HepG2 (cell line): ENCODE measurements at regions not wholly inside any gene's neighbourhood (a gene's known extent, or its start where the extent isn't known, plus 50 kb on each side); places are given as distances from the start of the nearest gene placed in this dataset.

Experiments used
- ATAC-seq: fragments of 200-7000 bp; cut with Tn5 transposase; 3 replicates; pipeline ENCODE4 v1.9.1; 2020; ENCODE audit warnings: mild to moderate bottlenecking, moderate library complexity
- BruUV-seq: library from RNA; stranded (reverse); fragments of 400-500 nt; replicated peaks from 2 replicates; lab custom pipeline; 2021; lab: Mats Ljungman, UMichigan
- CTCF ChIA-PET: fragments of 300-600 bp; formaldehyde crosslinking; extraction: SDS; loops from one replicate; lab custom pipeline; 2021; ENCODE audit warnings: low total read pairs, inconsistent platforms, low intra/inter-chr PET ratio; lab: Yijun Ruan, JAX
- POLR2A ChIA-PET: fragments of 350-600 bp; sonication (Branson Sonifier 250); formaldehyde crosslinking; loops from one replicate; lab custom pipeline; 2020; ENCODE audit warnings: antibody characterized with exemption, inconsistent platforms; lab: Yijun Ruan, JAX
- DNase-seq: peaks from one replicate; pipeline ENCODE4 v3.0.0-alpha.2; 2015; ENCODE audit warnings: low spot score
- FAIRE-seq: peaks from 3 replicates; lab custom pipeline; 2011; peaks lifted over from hg19 to GRCh38; lab: Jason Lieb, UNC
- H2AFZ ChIP-seq: one replicate; pipeline ENCODE4 v1.6.1; 2011; ENCODE audit warnings: low read length, inconsistent platforms
- H3K27ac ChIP-seq: fragments of 300-600 bp; 3 replicates; pipeline ENCODE4 v1.8.0; 2011; ENCODE audit warnings: mixed run types, mild to moderate bottlenecking, mixed read lengths, low read length, inconsistent platforms; ENCODE audit not compliant: insufficient read depth; ENCODE audit errors: extremely low read length
- H3K27me3 ChIP-seq, 2 experiments: fragments of 200-600 bp in 1 of 2; 2 replicates in 1 of 2; 3 replicates in 1 of 2; pipeline versions ENCODE4 v1.6.0 to v1.8.0; 2011; ENCODE audit warnings: low read length in 2 of 2, mild to moderate bottlenecking in 2 of 2, moderate library complexity in 2 of 2, inconsistent platforms in 1 of 2; ENCODE audit not compliant: insufficient read depth in 2 of 2, control insufficient read depth in 1 of 2
- H3K36me3 ChIP-seq, 2 experiments: fragments of 200-600 bp in 1 of 2; replicated peaks in 1 of 2; 2 replicates in 1 of 2; 3 replicates in 1 of 2; pipeline versions ENCODE4 v1.5.1 to v1.8.0; 2011; ENCODE audit warnings: low read length in 2 of 2, inconsistent platforms in 1 of 2; ENCODE audit not compliant: insufficient read depth in 2 of 2, control insufficient read depth in 1 of 2
- H3K4me1 ChIP-seq: 2 replicates; pipeline ENCODE4 v1.5.1; 2012; ENCODE audit warnings: low read length, inconsistent platforms; ENCODE audit not compliant: insufficient read depth
- H3K4me2 ChIP-seq: 2 replicates; pipeline ENCODE4 v1.6.0; 2011; ENCODE audit warnings: low read depth, low read length, inconsistent platforms
- H3K4me3 ChIP-seq, 3 experiments: fragments of 200-600 bp in 1 of 3; sonication (generic), shearing (Covaris generic) in 1 of 3; replicated peaks in 1 of 3; 2 replicates each; pipeline ENCODE4 v1.5.1; 2011 to 2016; ENCODE audit warnings: low read length in 3 of 3, inconsistent platforms in 2 of 3, low read depth in 2 of 3, mild to moderate bottlenecking in 2 of 3, control low read depth in 1 of 3, mixed read lengths in 1 of 3; ENCODE audit not compliant: insufficient read depth in 1 of 3
- H3K79me2 ChIP-seq: one replicate; pipeline ENCODE4 v1.6.1; 2011; ENCODE audit warnings: low read length, inconsistent platforms; ENCODE audit not compliant: insufficient read depth
- H3K9ac ChIP-seq: 2 replicates; pipeline ENCODE4 v1.6.0; 2011; ENCODE audit warnings: mild to moderate bottlenecking, low read depth, low read length, inconsistent platforms; ENCODE audit not compliant: insufficient read depth
- H3K9me3 ChIP-seq: 2 replicates; pipeline ENCODE4 v1.5.1; 2012; ENCODE audit warnings: mild to moderate bottlenecking, low read length
- H4K20me1 ChIP-seq: 2 replicates; pipeline ENCODE4 v1.6.0; 2011; ENCODE audit warnings: inconsistent platforms, mild to moderate bottlenecking, low read length, moderate library complexity; ENCODE audit not compliant: insufficient read depth
- EHMT2 ChIP-seq: fragments of 200-600 bp; sonication (generic); IDR thresholded peaks from 2 replicates; pipeline ENCODE4 v1.7.0; 2017; ENCODE audit warnings: antibody characterized with exemption, low read depth, low read length, borderline replicate concordance
- ELF3 ChIP-seq: IDR thresholded peaks from 2 replicates; pipeline ENCODE4 v1.6.1; 2016; ENCODE audit warnings: missing genetic modification reagents, missing compliant biosample characterization
- MAFF ChIP-seq: IDR thresholded peaks from 2 replicates; pipeline ENCODE4 v1.6.1; 2011; ENCODE audit warnings: low read depth, low read length, improper control_type of control experiment
- MAFK ChIP-seq, 2 experiments: IDR thresholded peaks in 1 of 2; conservative IDR thresholded peaks in 1 of 2; 2 replicates each; pipeline ENCODE4 v1.6.1; 2011; ENCODE audit warnings: improper control_type of control experiment in 2 of 2, low read length in 2 of 2
- SALL2 ChIP-seq: sonication (generic); formaldehyde crosslinking; IDR thresholded peaks from 2 replicates; pipeline ENCODE4 v1.8.1; 2023; ENCODE audit warnings: mild to moderate bottlenecking, missing genetic modification reagents, inconsistent platforms
- TAF15 ChIP-seq: fragments of 200-400 bp; formaldehyde crosslinking; IDR thresholded peaks from one replicate; pipeline ENCODE4 v1.6.1; 2018; ENCODE audit warnings: mild to moderate bottlenecking, low read depth, low read length; ENCODE audit not compliant: poor library complexity, severe bottlenecking
- ZNF12 ChIP-seq: sonication (generic); formaldehyde crosslinking; IDR thresholded peaks from 2 replicates; pipeline ENCODE4 v1.5.0; 2020; ENCODE audit warnings: missing genetic modification reagents
- ZNF841 ChIP-seq: sonication (generic); formaldehyde crosslinking; IDR thresholded peaks from 2 replicates; pipeline ENCODE4 v1.8.1; 2023; ENCODE audit warnings: missing genetic modification reagents, borderline replicate concordance
- WGBS: methylation state at CpG from one replicate; pipeline ENCODE4 v1.1.6; 2017; ENCODE audit warnings: low lambda C conversion rate; 5-methylcytosine and 5-hydroxymethylcytosine counted together
- in situ Hi-C: cut with HindIII; loops from 2 replicates; pipeline ENCODE4 v1.10.0; 2017; ENCODE audit warnings: low pct_unique_long_range_greater_than_20kb; ENCODE audit not compliant: extremely low pct_ligation_motif_present
- intact Hi-C: fragments of 100-400 bp; cut with micrococcal nuclease; formaldehyde crosslinking; loops from one replicate; pipeline ENCODE4 v1.10.0; 2022; ENCODE audit not compliant: unreplicated experiment
- TF ChIP-seq, protein P1 (sequence below): IDR thresholded peaks from 2 replicates; pipeline ENCODE4 v1.6.1; 2018; ENCODE audit warnings: missing genetic modification reagents

- Histone ChIP-seq H3K79me2 (no peaks in the 10 kb centered on the region), H3K9ac (no peak overlapping the region), H3K36me3 (no peaks in the 10 kb centered on the region), H3K4me2 (no peak overlapping the region), H4K20me1 (no peaks in the 10 kb centered on the region), H3K4me1 (no peaks in the 10 kb centered on the region), H3K4me3 (no peak overlapping the region)
- POLR2A ChIA-PET = no interaction called here
- BruUV-seq = no TSS peak
- ATAC-seq (no peak), DNase-seq (no peak)
- CTCF ChIA-PET = no interaction called here
- in situ Hi-C loops = no loop called here
- 1% methylated on average over 2 of the region's 2 CpGs for WGBS
- intact Hi-C loops = no loop called here
- TF ChIP-seq ZNF841 (no peak), ELF3 (CRISPR knock-in tag) (no peak), MAFK (conservative IDR thresholded peaks at IDR 0.05 in 1 of 2, IDR thresholded peaks at IDR 0.05 in 1 of 2; ENCODE audit: low read length in 2 of 2) (peak in 1 of 2 experiments; percentile 77; a peak in 3 of 4 replicates), TAF15 (no peak), ZNF12 (CRISPR knock-in tag) (no peak), EHMT2 (no peak), MAFF (peak; percentile 69), SALL2 (CRISPR knock-in tag) (no peak)
- TF ChIP-seq, protein P1, sequence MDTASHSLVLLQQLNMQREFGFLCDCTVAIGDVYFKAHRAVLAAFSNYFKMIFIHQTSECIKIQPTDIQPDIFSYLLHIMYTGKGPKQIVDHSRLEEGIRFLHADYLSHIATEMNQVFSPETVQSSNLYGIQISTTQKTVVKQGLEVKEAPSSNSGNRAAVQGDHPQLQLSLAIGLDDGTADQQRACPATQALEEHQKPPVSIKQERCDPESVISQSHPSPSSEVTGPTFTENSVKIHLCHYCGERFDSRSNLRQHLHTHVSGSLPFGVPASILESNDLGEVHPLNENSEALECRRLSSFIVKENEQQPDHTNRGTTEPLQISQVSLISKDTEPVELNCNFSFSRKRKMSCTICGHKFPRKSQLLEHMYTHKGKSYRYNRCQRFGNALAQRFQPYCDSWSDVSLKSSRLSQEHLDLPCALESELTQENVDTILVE (CRISPR knock-in tag) = no peak
- TF ChIP-seq, all 625 proteins: peak for 2
- Histone ChIP-seq H3K27ac (no peak overlapping the region), H3K27me3 (no peaks in the 10 kb centered on the region), H3K9me3 (peaks cover 61% of the 10 kb centered on the region), H2AFZ (no peak overlapping the region)
- FAIRE-seq = no peak
Observed at GRCh38 chr7:136605532-136606329, 262.7 kb upstream of the CHRM2 start.
